K562 (cell line): ENCODE measurements at regions not wholly inside any gene's neighbourhood (a gene's known extent, or its start where the extent isn't known, plus 50 kb on each side); places are given as distances from the start of the nearest gene placed in this dataset.

Experiments
- ATAC-seq: fragments of 200-7000 bp; cut with Tn5 transposase; 3 replicates; pipeline ENCODE4 v1.9.1; 2020; ENCODE audit warnings: moderate library complexity
- BruUV-seq: library from RNA; stranded (reverse); fragments of 400-500 nt; replicated peaks from 2 replicates; lab custom pipeline; 2021; lab: Mats Ljungman, UMichigan
- CTCF ChIA-PET: fragments of 300-600 bp; formaldehyde crosslinking; extraction: SDS; loops from one replicate; lab custom pipeline; 2021; ENCODE audit warnings: low intra/inter-chr PET ratio; lab: Yijun Ruan, JAX
- POLR2A ChIA-PET: fragments of 300-600, 350-650 bp; sonication (Branson Sonifier 250); formaldehyde crosslinking; extraction: SDS; loops from one replicate; lab custom pipeline; 2021; ENCODE audit warnings: antibody characterized with exemption, inconsistent platforms; lab: Yijun Ruan, JAX
- DNase-seq, 4 experiments: peaks; one replicate each; pipeline versions ENCODE4 v3.0.0 to v3.0.0-alpha.2; 2011 to 2018; ENCODE audit warnings: low spot score in 3 of 4, mixed read lengths in 3 of 4; ENCODE audit errors: extremely low read depth in 1 of 4
- FAIRE-seq: peaks from 2 replicates; lab custom pipeline; 2011; peaks lifted over from hg19 to GRCh38; lab: Jason Lieb, UNC
- H2AFZ ChIP-seq: 2 replicates; pipeline ENCODE4 v1.6.0; 2011; ENCODE audit warnings: low read depth, low read length, control low read depth, inconsistent platforms
- H3K27ac ChIP-seq: fragments of 200-600 bp; 3 replicates; pipeline ENCODE4 v1.8.0; 2011; ENCODE audit warnings: low read depth, mild to moderate bottlenecking, control low read depth, inconsistent platforms, low read length, moderate library complexity, mixed read lengths; ENCODE audit errors: extremely low read depth
- H3K27me3 ChIP-seq, 2 experiments: fragments of 300-600 bp in 1 of 2; 2 replicates in 1 of 2; 3 replicates in 1 of 2; pipeline versions ENCODE4 v1.6.0 to v1.8.0; 2011; ENCODE audit warnings: inconsistent platforms in 2 of 2, low read length in 2 of 2, mild to moderate bottlenecking in 1 of 2, mixed read lengths in 1 of 2, moderate library complexity in 1 of 2; ENCODE audit not compliant: control insufficient read depth in 2 of 2, insufficient read depth in 2 of 2
- H3K36me3 ChIP-seq: fragments of 300-600 bp; 3 replicates; pipeline ENCODE4 v1.8.0; 2011; ENCODE audit warnings: mild to moderate bottlenecking, low read length, inconsistent platforms; ENCODE audit not compliant: control insufficient read depth, insufficient read depth
- H3K4me1 ChIP-seq, 2 experiments: fragments of 200-600 bp in 1 of 2; replicated peaks in 1 of 2; 2 replicates in 1 of 2; 3 replicates in 1 of 2; pipeline versions ENCODE4 v1.5.1 to v1.8.0; 2011; ENCODE audit warnings: inconsistent platforms in 2 of 2, low read length in 2 of 2, mild to moderate bottlenecking in 1 of 2, mixed read lengths in 1 of 2, moderate library complexity in 1 of 2; ENCODE audit not compliant: control insufficient read depth in 2 of 2, insufficient read depth in 2 of 2
- H3K4me2 ChIP-seq: 2 replicates; pipeline ENCODE4 v1.6.1; 2011; ENCODE audit warnings: low read length, control low read depth, inconsistent platforms, mixed read lengths; ENCODE audit not compliant: insufficient read depth
- H3K4me3 ChIP-seq: fragments of 200-600 bp; sonication (generic), shearing (Covaris generic); 2 replicates; pipeline ENCODE4 v1.5.1; 2016; ENCODE audit warnings: control low read depth, inconsistent platforms
- H3K79me2 ChIP-seq: fragments of 200-600 bp; 3 replicates; pipeline ENCODE4 v1.8.0; 2011; ENCODE audit warnings: low read length, inconsistent platforms; ENCODE audit not compliant: control insufficient read depth, insufficient read depth
- H3K9ac ChIP-seq, 2 experiments: 2 replicates each; pipeline versions ENCODE4 v1.6.0 to v1.6.1; 2011; ENCODE audit warnings: low read depth in 2 of 2, low read length in 2 of 2, control low read depth in 1 of 2, inconsistent platforms in 1 of 2, mild to moderate bottlenecking in 1 of 2, mixed read lengths in 1 of 2; ENCODE audit not compliant: insufficient read depth in 1 of 2
- H3K9me1 ChIP-seq: one replicate; pipeline ENCODE4 v1.6.0; 2011; ENCODE audit warnings: inconsistent platforms, mild to moderate bottlenecking, low read length, moderate library complexity; ENCODE audit not compliant: control insufficient read depth, insufficient read depth
- H3K9me3 ChIP-seq: replicated peaks from 2 replicates; pipeline ENCODE4 v1.5.1; 2011; ENCODE audit warnings: low read depth, low read length, inconsistent platforms; ENCODE audit not compliant: control insufficient read depth, insufficient read depth
- H4K20me1 ChIP-seq: replicated peaks from 2 replicates; pipeline ENCODE4 v1.6.1; 2011; ENCODE audit warnings: low read length, inconsistent platforms, mixed read lengths; ENCODE audit not compliant: control insufficient read depth, insufficient read depth
- CC2D1A ChIP-seq: fragments of 450-650 bp; IDR thresholded peaks from 2 replicates; pipeline ENCODE4 v1.6.1; 2017; ENCODE audit warnings: mild to moderate bottlenecking
- CEBPG ChIP-seq, 3 experiments: fragments of 200-800 bp in 1 of 3; sonication (Bioruptor generic) in 1 of 3; sonication (generic) in 1 of 3; formaldehyde crosslinking in 1 of 3; IDR thresholded peaks in 2 of 3; conservative IDR thresholded peaks in 1 of 3; 2 replicates each; pipeline versions ENCODE4 v1.6.1 to v1.8.0; 2016 to 2022; ENCODE audit warnings: missing compliant biosample characterization in 2 of 3, missing genetic modification characterization in 2 of 3, mild to moderate bottlenecking in 1 of 3, missing genetic modification reagents in 1 of 3
- FIP1L1 ChIP-seq: fragments of 200-400 bp; formaldehyde crosslinking; IDR thresholded peaks from 2 replicates; pipeline ENCODE4 v1.6.1; 2018; ENCODE audit warnings: mild to moderate bottlenecking, low read depth, low read length; ENCODE audit not compliant: poor library complexity, severe bottlenecking
- FOXJ2 ChIP-seq: fragments of 200-800 bp; sonication (Bioruptor generic); IDR thresholded peaks from 2 replicates; pipeline ENCODE4 v1.6.1; 2016; ENCODE audit warnings: missing genetic modification characterization, missing compliant biosample characterization
- ILK ChIP-seq: fragments of 450-650 bp; IDR thresholded peaks from 2 replicates; pipeline ENCODE4 v1.6.1; 2016; ENCODE audit warnings: missing genetic modification characterization, low read depth, mild to moderate bottlenecking, missing compliant biosample characterization, moderate library complexity, borderline replicate concordance
- MTF1 ChIP-seq: fragments of 250-450 bp; sonication (Bioruptor Pico); IDR thresholded peaks from 2 replicates; pipeline ENCODE4 v1.9.0; 2021; ENCODE audit warnings: moderate library complexity, mild to moderate bottlenecking, inconsistent platforms, borderline replicate concordance
- NCOA4 ChIP-seq: fragments of 450-650 bp; IDR thresholded peaks from 2 replicates; pipeline ENCODE4 v1.6.1; 2018; ENCODE audit warnings: mild to moderate bottlenecking; ENCODE audit not compliant: partially characterized antibody
- PHF8 ChIP-seq: fragments of 200-600 bp; sonication (generic); IDR thresholded peaks from 2 replicates; pipeline ENCODE4 v1.6.1; 2012; ENCODE audit warnings: mixed run types, mild to moderate bottlenecking, inconsistent platforms, low read length, moderate library complexity, borderline replicate concordance
- SMARCB1 ChIP-seq: IDR thresholded peaks from 2 replicates; pipeline ENCODE4 v1.6.1; 2011; ENCODE audit warnings: improper control_type of control experiment, low read depth; ENCODE audit not compliant: insufficient read length
- SRSF3 ChIP-seq: fragments of 200-400 bp; formaldehyde crosslinking; IDR thresholded peaks from 2 replicates; pipeline ENCODE4 v1.6.1; 2016; ENCODE audit warnings: mild to moderate bottlenecking, low read length, moderate library complexity; ENCODE audit not compliant: insufficient read depth
- TAF7 ChIP-seq: fragments of 450-650 bp; IDR thresholded peaks from 2 replicates; pipeline ENCODE4 v1.6.1; 2016; ENCODE audit warnings: missing genetic modification characterization, missing compliant biosample characterization
- TEAD4 ChIP-seq, 2 experiments: sonication (generic) in 1 of 2; formaldehyde crosslinking in 1 of 2; IDR thresholded peaks; 2 replicates each; pipeline versions ENCODE4 v1.6.1 to v1.8.0; 2012 to 2022; ENCODE audit warnings: borderline replicate concordance in 1 of 2, inconsistent platforms in 1 of 2, low read length in 1 of 2, mild to moderate bottlenecking in 1 of 2, missing genetic modification reagents in 1 of 2
- ZFP36 ChIP-seq: fragments of 150-350 bp; IDR thresholded peaks from 2 replicates; pipeline ENCODE4 v1.6.1; 2018; ENCODE audit warnings: low read length, low read depth; ENCODE audit not compliant: partially characterized antibody
- ZNF121 ChIP-seq: sonication (generic); formaldehyde crosslinking; conservative IDR thresholded peaks from 2 replicates; pipeline ENCODE4 v1.8.0; 2022; ENCODE audit warnings: missing genetic modification reagents
- ZNF24 ChIP-seq: fragments of 450-650 bp; IDR thresholded peaks from 2 replicates; pipeline ENCODE4 v1.6.1; 2016
- WGBS: fragments of 100-300 bp; shearing (Covaris generic); methylation state at CpG from one replicate; pipeline ENCODE4 v1.1.6; 2016; ENCODE audit warnings: low coverage, mixed read lengths; ENCODE audit not compliant: insufficient coverage; ENCODE audit errors: missing lambda C conversion rate; 5-methylcytosine and 5-hydroxymethylcytosine counted together
- in situ Hi-C: fragments of 300-500 bp; cut with MboI; formaldehyde crosslinking; loops from 4 replicates; pipeline ENCODE4 v1.15.0; 2018; ENCODE audit warnings: inconsistent platforms, mixed read lengths
- intact Hi-C: fragments of 100-400 bp; cut with micrococcal nuclease; formaldehyde crosslinking; loops from 2 replicates; pipeline ENCODE4 v1.14.2; 2022
- TF ChIP-seq, protein P1 (sequence below), 2 experiments: IDR thresholded peaks in 1 of 2; conservative IDR thresholded peaks in 1 of 2; 2 replicates each; pipeline ENCODE4 v1.6.1; 2016; ENCODE audit warnings: low read depth in 2 of 2, mild to moderate bottlenecking in 1 of 2, missing compliant biosample characterization in 1 of 2, missing genetic modification characterization in 1 of 2, moderate library complexity in 1 of 2

DNA sequence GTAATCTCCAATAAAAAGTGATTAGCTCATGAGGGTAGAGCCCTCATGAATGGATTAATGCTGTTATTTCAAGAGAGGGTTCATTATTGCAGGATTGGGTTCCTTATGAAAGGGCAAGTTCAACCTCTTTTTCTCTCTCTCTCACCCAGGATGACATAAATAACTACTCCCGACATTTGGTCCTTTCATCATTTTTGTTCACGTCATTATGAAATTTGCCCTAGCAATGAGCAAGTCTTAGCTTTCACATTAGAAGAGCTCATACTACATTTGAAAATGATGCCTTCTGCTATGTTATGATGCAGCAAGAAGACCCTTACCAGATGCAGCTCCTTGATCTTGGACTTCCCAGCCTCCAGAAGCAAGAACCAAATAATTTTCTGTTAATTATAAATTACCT, 152.5 kb downstream of the ICOS start:
- H3K9ac ChIP-seq: no peak overlapping the region
- H3K9me1 ChIP-seq: no peaks in the 10 kb centered on the region
- ATAC-seq: no peak
- FAIRE-seq: no peak
- no peak for DNase-seq
- H3K4me3 ChIP-seq: no peak overlapping the region
- H3K27me3 ChIP-seq: no peaks in the 10 kb centered on the region
- WGBS: 0% methylated on average over 2 of the region's 2 CpGs
- intact Hi-C loops: no loop called here
- H3K4me1 ChIP-seq: no peaks in the 10 kb centered on the region
- TF ChIP-seq ZFP36 (no peak), CC2D1A (no peak), PHF8 (no peak), TAF7 (tag) (no peak), CEBPG (CRISPR knock-in tag; IDR thresholded peaks at IDR 0.05) (no peak), CEBPG (tag; conservative IDR thresholded peaks at IDR 0.05 in 1 of 2, IDR thresholded peaks at IDR 0.05 in 1 of 2) (no peak), ILK (tag) (no peak), ZNF24 (no peak), SRSF3 (no peak), NCOA4 (no peak), MTF1 (CRISPR knock-in tag) (no peak), TEAD4 (IDR thresholded peaks at IDR 0.05; ENCODE audit: low read length) (no peak), TEAD4 (CRISPR knock-in tag; IDR thresholded peaks at IDR 0.05; ENCODE audit: borderline replicate concordance) (no peak), FIP1L1 (no peak), ZNF121 (no peak), SMARCB1 (no peak), FOXJ2 (tag) (no peak)
- TF ChIP-seq, protein P1, sequence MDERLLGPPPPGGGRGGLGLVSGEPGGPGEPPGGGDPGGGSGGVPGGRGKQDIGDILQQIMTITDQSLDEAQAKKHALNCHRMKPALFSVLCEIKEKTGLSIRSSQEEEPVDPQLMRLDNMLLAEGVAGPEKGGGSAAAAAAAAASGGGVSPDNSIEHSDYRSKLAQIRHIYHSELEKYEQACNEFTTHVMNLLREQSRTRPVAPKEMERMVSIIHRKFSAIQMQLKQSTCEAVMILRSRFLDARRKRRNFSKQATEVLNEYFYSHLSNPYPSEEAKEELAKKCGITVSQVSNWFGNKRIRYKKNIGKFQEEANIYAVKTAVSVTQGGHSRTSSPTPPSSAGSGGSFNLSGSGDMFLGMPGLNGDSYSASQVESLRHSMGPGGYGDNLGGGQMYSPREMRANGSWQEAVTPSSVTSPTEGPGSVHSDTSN (CRISPR knock-in tag; IDR thresholded peaks at IDR 0.05; ENCODE audit: low read depth): no peak
- TF ChIP-seq, protein P1 (tag; conservative IDR thresholded peaks at IDR 0.05; ENCODE audit: low read depth): no peak
- TF ChIP-seq, all 486 proteins: peak for 0
- no peaks in the 10 kb centered on the region for H4K20me1 ChIP-seq
- POLR2A ChIA-PET: no interaction called here
- no peaks in the 10 kb centered on the region for H3K36me3 ChIP-seq
- CTCF ChIA-PET: no interaction called here
- in situ Hi-C loops: no loop called here
- H2AFZ ChIP-seq: no peak overlapping the region
- H3K4me2 ChIP-seq: no peak overlapping the region
- H3K79me2 ChIP-seq: no peaks in the 10 kb centered on the region
- H3K9me3 ChIP-seq: no peaks in the 10 kb centered on the region
- BruUV-seq: no TSS peak
- no peak overlapping the region for H3K27ac ChIP-seq
